NB4 (cell line): ENCODE measurements at regions not wholly inside any gene's neighbourhood (a gene's known extent, or its start where the extent isn't known, plus 50 kb on each side); places are given as distances from the start of the nearest gene placed in this dataset.

Experiments
- TF ChIP-seq, protein P1 (sequence below): IDR thresholded peaks from one replicate; pipeline ENCODE4 v1.5.1; 2012; ENCODE audit warnings: low read depth, low read length
- TF ChIP-seq, protein P2 (sequence below): IDR thresholded peaks from 2 replicates; pipeline ENCODE4 v1.6.1; 2011; ENCODE audit warnings: low read depth, low read length

DNA sequence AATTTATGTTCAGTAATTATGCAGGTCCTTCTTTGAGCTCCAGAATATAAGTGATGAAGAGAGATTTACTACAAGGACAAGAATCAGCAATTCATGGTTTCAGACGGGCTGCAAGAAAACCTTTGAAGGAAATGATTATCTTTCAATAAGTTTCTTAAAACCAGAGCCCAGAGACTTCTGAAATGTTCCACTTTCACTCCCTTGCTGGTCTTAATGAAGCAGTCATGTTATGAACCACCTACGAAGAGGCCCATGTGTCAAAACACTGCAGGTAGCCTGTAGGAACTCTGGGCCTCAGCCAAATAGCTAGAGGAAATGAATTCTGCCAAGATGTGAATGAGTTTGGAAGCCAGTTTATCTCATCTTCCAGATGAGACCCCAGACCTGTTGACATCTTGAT is 505.9 kb upstream of the MEF2C start:
- TF ChIP-seq, protein P1, sequence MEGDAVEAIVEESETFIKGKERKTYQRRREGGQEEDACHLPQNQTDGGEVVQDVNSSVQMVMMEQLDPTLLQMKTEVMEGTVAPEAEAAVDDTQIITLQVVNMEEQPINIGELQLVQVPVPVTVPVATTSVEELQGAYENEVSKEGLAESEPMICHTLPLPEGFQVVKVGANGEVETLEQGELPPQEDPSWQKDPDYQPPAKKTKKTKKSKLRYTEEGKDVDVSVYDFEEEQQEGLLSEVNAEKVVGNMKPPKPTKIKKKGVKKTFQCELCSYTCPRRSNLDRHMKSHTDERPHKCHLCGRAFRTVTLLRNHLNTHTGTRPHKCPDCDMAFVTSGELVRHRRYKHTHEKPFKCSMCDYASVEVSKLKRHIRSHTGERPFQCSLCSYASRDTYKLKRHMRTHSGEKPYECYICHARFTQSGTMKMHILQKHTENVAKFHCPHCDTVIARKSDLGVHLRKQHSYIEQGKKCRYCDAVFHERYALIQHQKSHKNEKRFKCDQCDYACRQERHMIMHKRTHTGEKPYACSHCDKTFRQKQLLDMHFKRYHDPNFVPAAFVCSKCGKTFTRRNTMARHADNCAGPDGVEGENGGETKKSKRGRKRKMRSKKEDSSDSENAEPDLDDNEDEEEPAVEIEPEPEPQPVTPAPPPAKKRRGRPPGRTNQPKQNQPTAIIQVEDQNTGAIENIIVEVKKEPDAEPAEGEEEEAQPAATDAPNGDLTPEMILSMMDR = no peak
- TF ChIP-seq, protein P2, sequence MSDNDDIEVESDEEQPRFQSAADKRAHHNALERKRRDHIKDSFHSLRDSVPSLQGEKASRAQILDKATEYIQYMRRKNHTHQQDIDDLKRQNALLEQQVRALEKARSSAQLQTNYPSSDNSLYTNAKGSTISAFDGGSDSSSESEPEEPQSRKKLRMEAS = no peak
